HEK293T (cell line): ENCODE measurements at regions not wholly inside any gene's neighbourhood (a gene's known extent, or its start where the extent isn't known, plus 50 kb on each side); places are given as distances from the start of the nearest gene placed in this dataset.

Experiments used
- CTCF ChIA-PET: fragments of 350-600 bp; formaldehyde crosslinking; extraction: SDS; loops from one replicate; lab custom pipeline; 2021; ENCODE audit warnings: antibody characterized with exemption, inconsistent platforms; lab: Yijun Ruan, JAX
- POLR2A ChIA-PET: fragments of 350-600 bp; formaldehyde crosslinking; extraction: SDS; loops from one replicate; lab custom pipeline; 2020; ENCODE audit warnings: antibody characterized with exemption, inconsistent platforms; lab: Yijun Ruan, JAX
- DNase-seq: peaks from one replicate; pipeline ENCODE4 v3.0.0; 2012; ENCODE audit warnings: mixed read lengths; ENCODE audit errors: extremely low spot score
- ARNT ChIP-seq: fragments of 450-650 bp; IDR thresholded peaks from 2 replicates; pipeline ENCODE4 v1.6.1; 2017; ENCODE audit warnings: mild to moderate bottlenecking
- BHLHE40 ChIP-seq: fragments of 450-650 bp; IDR thresholded peaks from 2 replicates; pipeline ENCODE4 v1.6.1; 2016; ENCODE audit warnings: mild to moderate bottlenecking, moderate library complexity, borderline replicate concordance
- CTBP1 ChIP-seq: fragments of 450-650 bp; IDR thresholded peaks from 2 replicates; pipeline ENCODE4 v1.6.1; 2016; ENCODE audit warnings: borderline replicate concordance
- ELF4 ChIP-seq: fragments of 450-650 bp; IDR thresholded peaks from 2 replicates; pipeline ENCODE4 v1.6.1; 2017; ENCODE audit warnings: antibody characterized with exemption
- FOXA1 ChIP-seq: fragments of 450-650 bp; IDR thresholded peaks from 2 replicates; pipeline ENCODE4 v1.6.1; 2016; ENCODE audit warnings: mild to moderate bottlenecking
- FOXK2 ChIP-seq: fragments of 450-650 bp; IDR thresholded peaks from 2 replicates; pipeline ENCODE4 v1.6.1; 2016; ENCODE audit warnings: mild to moderate bottlenecking
- FOXM1 ChIP-seq: fragments of 450-650 bp; IDR thresholded peaks from 2 replicates; pipeline ENCODE4 v1.6.1; 2017; ENCODE audit warnings: mild to moderate bottlenecking, borderline replicate concordance
- HDGF ChIP-seq: fragments of 450-650 bp; IDR thresholded peaks from 2 replicates; pipeline ENCODE4 v1.6.1; 2017; ENCODE audit warnings: antibody characterized with exemption, borderline replicate concordance
- L3MBTL2 ChIP-seq: fragments of 450-650 bp; conservative IDR thresholded peaks from 2 replicates; pipeline ENCODE4 v1.6.1; 2016; ENCODE audit warnings: mild to moderate bottlenecking
- LEF1 ChIP-seq: fragments of 450-650 bp; IDR thresholded peaks from 2 replicates; pipeline ENCODE4 v1.6.1; 2017; ENCODE audit warnings: mild to moderate bottlenecking, borderline replicate concordance
- NFRKB ChIP-seq: fragments of 450-650 bp; IDR thresholded peaks from 2 replicates; pipeline ENCODE4 v1.6.1; 2016; ENCODE audit warnings: mild to moderate bottlenecking, moderate library complexity
- SP1 ChIP-seq: fragments of 450-650 bp; IDR thresholded peaks from 2 replicates; pipeline ENCODE4 v1.6.1; 2017
- SUZ12 ChIP-seq: fragments of 450-650 bp; IDR thresholded peaks from 2 replicates; pipeline ENCODE4 v1.6.1; 2016; ENCODE audit warnings: mild to moderate bottlenecking
- TARDBP ChIP-seq: fragments of 450-650 bp; IDR thresholded peaks from 2 replicates; pipeline ENCODE4 v1.6.1; 2016
- ZNF384 ChIP-seq: fragments of 450-650 bp; IDR thresholded peaks from 2 replicates; pipeline ENCODE4 v1.6.1; 2016
- TF ChIP-seq, protein P1 (sequence below): fragments of 450-650 bp; IDR thresholded peaks from 2 replicates; pipeline ENCODE4 v1.6.1; 2016

DNA sequence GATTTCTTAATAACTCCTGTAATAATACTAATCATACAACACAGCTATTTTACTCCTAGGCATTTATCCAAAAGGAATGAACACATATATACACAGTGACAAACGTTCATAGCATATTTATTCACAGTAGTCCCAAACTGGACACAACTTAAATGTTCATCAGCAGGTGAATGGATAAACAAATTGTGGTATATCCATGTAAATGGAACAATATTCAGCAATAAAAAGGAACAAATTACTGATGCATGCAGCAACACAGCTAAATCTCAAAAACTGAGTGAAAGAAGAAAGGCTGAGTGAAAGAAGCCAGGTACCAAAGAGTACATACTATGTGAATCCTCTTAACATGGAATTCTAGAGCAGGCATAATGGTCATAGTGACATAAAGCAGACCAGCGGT is 242.7 kb upstream of the USP24 start:
- POLR2A ChIA-PET = no interaction called here
- TF ChIP-seq L3MBTL2 (no peak), CTBP1 (no peak), BHLHE40 (no peak), FOXK2 (no peak), SP1 (no peak), ZNF384 (no peak), TARDBP (no peak), FOXM1 (no peak), FOXA1 (no peak)
- DNase-seq = no peak
- CTCF ChIA-PET = no interaction called here

DNA sequence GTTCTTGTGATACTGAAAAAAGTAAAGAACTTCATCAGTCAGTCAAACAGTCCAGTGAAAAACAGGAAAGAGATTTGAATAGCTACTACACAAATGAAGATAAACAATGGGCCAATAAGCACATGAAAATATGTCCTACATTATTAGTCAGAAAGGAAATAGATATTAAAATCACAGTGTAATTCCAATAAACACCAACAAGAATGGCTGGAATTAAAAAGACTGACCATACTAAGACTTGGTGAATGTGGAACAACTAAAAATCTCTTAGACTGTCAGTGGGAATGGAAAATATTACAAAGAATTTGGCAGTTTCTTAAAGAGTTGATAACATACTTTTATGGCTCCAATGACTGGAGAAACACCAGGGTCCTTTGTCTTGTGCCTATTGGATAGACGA is 241.8 kb upstream of the USP24 start:
- POLR2A ChIA-PET = no interaction called here
- TF ChIP-seq FOXM1 = no peak
- TF ChIP-seq, protein P1, sequence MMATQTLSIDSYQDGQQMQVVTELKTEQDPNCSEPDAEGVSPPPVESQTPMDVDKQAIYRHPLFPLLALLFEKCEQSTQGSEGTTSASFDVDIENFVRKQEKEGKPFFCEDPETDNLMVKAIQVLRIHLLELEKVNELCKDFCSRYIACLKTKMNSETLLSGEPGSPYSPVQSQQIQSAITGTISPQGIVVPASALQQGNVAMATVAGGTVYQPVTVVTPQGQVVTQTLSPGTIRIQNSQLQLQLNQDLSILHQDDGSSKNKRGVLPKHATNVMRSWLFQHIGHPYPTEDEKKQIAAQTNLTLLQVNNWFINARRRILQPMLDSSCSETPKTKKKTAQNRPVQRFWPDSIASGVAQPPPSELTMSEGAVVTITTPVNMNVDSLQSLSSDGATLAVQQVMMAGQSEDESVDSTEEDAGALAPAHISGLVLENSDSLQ = no peak
- no peak for TF ChIP-seq NFRKB
- no peak for TF ChIP-seq FOXA1
- no peak for TF ChIP-seq BHLHE40
- TF ChIP-seq SP1 = no peak
- TF ChIP-seq TARDBP = no peak
- TF ChIP-seq ARNT = no peak
- TF ChIP-seq ZNF384 = no peak
- TF ChIP-seq FOXK2 = no peak
- TF ChIP-seq ELF4 = no peak
- no peak for TF ChIP-seq HDGF
- no peak for TF ChIP-seq CTBP1
- DNase-seq = no peak
- CTCF ChIA-PET = no interaction called here

DNA sequence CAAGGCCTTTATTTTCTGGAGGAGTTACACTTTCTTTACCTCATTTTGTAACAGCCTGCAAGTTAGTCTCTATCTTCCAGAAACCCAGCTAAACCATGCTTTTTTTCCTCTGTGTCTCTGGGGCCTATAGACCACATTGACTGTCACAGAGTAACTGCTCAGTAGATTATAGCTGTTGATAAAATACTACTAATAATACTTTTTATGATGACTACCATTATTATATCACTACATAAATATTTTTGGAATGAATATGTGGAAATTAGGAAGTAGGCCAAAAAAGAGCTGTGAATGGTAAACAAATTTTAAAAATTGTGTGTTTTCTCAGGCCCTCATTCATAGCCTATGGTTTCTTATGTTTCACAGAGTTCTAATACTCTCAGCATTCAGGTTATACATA is 233.1 kb upstream of the USP24 start:
- CTCF ChIA-PET = interaction anchor here (1.3 kb wide), 1 partner anchor 30 kb away, joined by 3 read pairs; no protein-coding TSS in a partner anchor
- TF ChIP-seq SUZ12 = no peak
- TF ChIP-seq ELF4 = no peak
- TF ChIP-seq ZNF384 = no peak
- no peak for TF ChIP-seq ARNT
- TF ChIP-seq FOXK2 = no peak
- no peak for TF ChIP-seq CTBP1
- no peak for TF ChIP-seq TARDBP
- no peak for TF ChIP-seq L3MBTL2
- TF ChIP-seq HDGF = no peak
- TF ChIP-seq LEF1 = no peak
- TF ChIP-seq, protein P1 = no peak
- TF ChIP-seq NFRKB = no peak
- TF ChIP-seq BHLHE40 = no peak
- TF ChIP-seq FOXM1 = no peak
- no peak for TF ChIP-seq FOXA1
- TF ChIP-seq SP1 = no peak
- DNase-seq = no peak
- POLR2A ChIA-PET = no interaction called here

DNA sequence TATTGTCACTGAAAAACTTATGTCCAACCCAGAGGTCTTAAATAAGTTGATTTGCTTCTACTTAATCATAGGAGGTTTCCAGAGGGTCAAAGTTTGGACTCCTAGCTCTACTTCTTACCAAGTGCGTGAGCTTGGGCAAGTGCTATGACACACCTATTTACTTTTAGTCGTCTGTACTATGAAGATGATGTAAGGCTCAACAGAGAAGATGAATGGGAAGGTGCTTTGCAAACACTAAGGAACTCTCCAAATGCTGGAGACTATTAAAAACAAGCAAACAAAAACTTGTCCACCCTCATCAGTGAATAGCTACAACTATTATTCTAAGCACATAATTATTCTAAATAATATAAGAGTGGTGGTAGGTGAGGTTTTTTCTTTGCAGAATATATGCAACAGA is 232.3 kb upstream of the USP24 start:
- TF ChIP-seq FOXA1 = no peak
- no peak for TF ChIP-seq TARDBP
- no peak for TF ChIP-seq BHLHE40
- TF ChIP-seq FOXK2 = no peak
- no peak for TF ChIP-seq ELF4
- CTCF ChIA-PET = interaction anchor here (1.3 kb wide), 1 partner anchor 31 kb away, joined by 3 read pairs; no protein-coding TSS in a partner anchor
- POLR2A ChIA-PET = no interaction called here
- no peak for DNase-seq

DNA sequence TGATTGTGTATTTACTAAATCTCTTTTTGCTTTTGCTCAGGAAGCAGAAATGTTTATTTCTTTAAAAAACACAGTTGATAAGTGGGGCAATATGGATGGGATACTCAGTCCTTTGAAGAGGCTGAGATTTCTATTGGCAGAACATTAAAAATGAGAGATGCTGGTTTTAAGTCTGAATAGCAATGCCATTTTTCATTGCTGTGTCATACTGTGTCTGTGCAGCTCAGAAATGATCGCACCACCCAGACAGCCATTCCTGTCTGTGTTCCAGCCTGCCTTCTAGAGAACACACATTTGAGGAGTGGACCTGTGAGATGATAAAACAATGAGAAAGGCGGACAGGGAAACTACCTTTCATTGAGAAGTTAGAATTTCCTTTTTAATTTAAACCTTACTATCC is 231.2 kb upstream of the USP24 start:
- DNase-seq = no peak
- POLR2A ChIA-PET = no interaction called here

DNA sequence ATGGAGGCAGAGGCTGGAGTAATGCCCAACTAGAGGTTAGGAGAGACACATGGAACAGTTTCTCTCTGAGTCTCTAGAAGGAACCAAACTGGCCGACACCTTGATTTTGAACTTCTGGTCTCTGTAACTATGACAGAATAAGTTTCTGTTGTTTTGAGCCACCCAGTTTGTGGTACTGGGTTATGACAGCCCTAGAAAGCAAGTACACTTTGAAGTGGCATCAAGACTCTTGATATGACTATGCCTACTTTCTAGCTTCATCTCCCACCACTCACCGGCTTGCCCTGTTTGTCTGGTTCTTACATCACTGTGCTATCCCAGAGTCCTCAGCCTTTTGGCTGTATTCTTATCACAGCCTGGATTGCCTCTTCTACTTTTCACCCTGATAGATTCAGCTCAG is 230.3 kb upstream of the USP24 start:
- CTCF ChIA-PET = interaction anchor here (0.8 kb wide), 1 partner anchor 15 kb away, joined by 3 read pairs; no protein-coding TSS in a partner anchor
- no peak for DNase-seq
- POLR2A ChIA-PET = no interaction called here
- TF ChIP-seq, protein P1 = no peak
- no peak for TF ChIP-seq NFRKB
- TF ChIP-seq ARNT = no peak
- TF ChIP-seq LEF1 = no peak
- TF ChIP-seq L3MBTL2 = no peak

More for the DNA sequence above, 231.2 kb upstream of the USP24 start:
- CTCF ChIA-PET = no interaction called here
- TF ChIP-seq FOXM1 (no peak), SP1 (no peak), TARDBP (no peak), SUZ12 (no peak), NFRKB (no peak), FOXA1 (no peak), ARNT (no peak), ZNF384 (no peak), CTBP1 (no peak), BHLHE40 (no peak), L3MBTL2 (no peak)

DNA sequence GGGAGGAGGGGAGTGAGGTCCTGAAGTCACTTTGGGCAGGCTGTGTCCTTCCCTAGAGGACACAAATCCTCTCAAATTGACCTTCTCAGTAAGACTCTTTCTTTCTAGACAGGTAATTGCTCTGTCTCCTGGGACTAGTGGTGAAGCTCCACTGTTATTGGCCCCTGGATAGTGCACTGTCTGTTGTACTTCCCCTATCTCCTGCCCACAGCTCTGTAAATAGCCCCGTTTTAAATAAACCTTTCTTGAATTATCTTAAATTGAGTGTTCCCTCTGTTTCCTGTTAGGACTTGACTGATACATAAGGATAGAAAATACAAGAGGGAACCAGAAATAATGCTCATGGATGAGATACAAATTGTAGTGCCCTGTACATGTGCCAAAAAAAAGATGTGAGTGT is 229.5 kb upstream of the USP24 start:
- TF ChIP-seq, protein P1 = no peak
- TF ChIP-seq ZNF384 (no peak), LEF1 (no peak), SUZ12 (no peak), FOXK2 (no peak), HDGF (no peak), SP1 (no peak), NFRKB (no peak), ARNT (no peak), FOXA1 (no peak), CTBP1 (no peak), TARDBP (no peak), L3MBTL2 (no peak), BHLHE40 (no peak), ELF4 (no peak), FOXM1 (no peak)
- ChIA-PET CTCF (interaction anchor here (0.7 to 0.8 kb wide), 2 partner anchors 14 to 128 kb away, joined by 3 read pairs; no protein-coding TSS in a partner anchor), POLR2A (no interaction called here)
- DNase-seq = no peak
